Tibial artery (tissue), 4 donors: ENCODE measurements at regions not wholly inside any gene's neighbourhood (a gene's known extent, or its start where the extent isn't known, plus 50 kb on each side); places are given as distances from the start of the nearest gene placed in this dataset.
"Not testable (repeated sequence)": the region's sequence is repeated elsewhere in the genome, so short reads cannot be mapped to it uniquely, and the experiment has no call there.

Experiments used
- DNase-seq, 2 donors: peaks; one replicate each; pipeline ENCODE4 v3.0.0-alpha.2; 2019
- H3K27ac ChIP-seq, 2 donors: fragments of 200-600 bp; sonication (generic) in 1 of 2; 1 replicate in 1 of 2; 2 replicates in 1 of 2; pipeline ENCODE4 v1.5.1; 2018 to 2019; ENCODE audit warnings: mild to moderate bottlenecking in 1 of 2
- H3K27me3 ChIP-seq, 2 donors: fragments of 200-600 bp; sonication (generic) in 1 of 2; one replicate each; pipeline versions ENCODE4 v1.5.1 to v1.6.0; 2016 to 2019
- H3K36me3 ChIP-seq, 3 donors: fragments of 200-600 bp; sonication (generic) in 2 of 3; one replicate each; pipeline ENCODE4 v1.5.1; 2016 to 2019; ENCODE audit warnings: mild to moderate bottlenecking in 2 of 3
- H3K4me1 ChIP-seq, 4 donors: fragments of 200-600 bp; sonication (generic) in 2 of 4; 1 replicate in 3 of 4; 2 replicates in 1 of 4; pipeline ENCODE4 v1.5.1; 2016 to 2019
- H3K4me3 ChIP-seq, 2 donors: fragments of 200-600 bp; sonication (generic) in 1 of 2; 1 replicate in 1 of 2; 2 replicates in 1 of 2; pipeline ENCODE4 v1.5.1; 2018 to 2019; ENCODE audit warnings: mild to moderate bottlenecking in 2 of 2
- H3K9me3 ChIP-seq, 3 donors: fragments of 200-600 bp; sonication (generic) in 1 of 3; one replicate each; pipeline ENCODE4 v1.5.1; 2016 to 2019
- CTCF ChIP-seq, 2 experiments: fragments of 200-600 bp in 1 of 2; fragments of 450-650 bp in 1 of 2; IDR thresholded peaks; one replicate each; pipeline ENCODE4 v1.5.1; 2017 to 2019; ENCODE audit warnings: antibody characterized with exemption in 2 of 2, mild to moderate bottlenecking in 1 of 2, moderate library complexity in 1 of 2
- intact Hi-C: fragments of 100-400 bp; cut with DNase I; formaldehyde crosslinking; loops from one replicate; pipeline ENCODE4 v1.15.0; 2023; ENCODE audit warnings: low total_unique reads

GRCh38 chr11:28794405-28794804 lies 686.2 kb downstream of the METTL15 start:
- no peak for DNase-seq

GRCh38 chr11:28793282-28793738 lies 685.1 kb downstream of the METTL15 start:
- H3K27ac ChIP-seq = no peak overlapping the region
- H3K36me3 ChIP-seq = no peaks in the 10 kb centered on the region
- no peaks in the 10 kb centered on the region for H3K27me3 ChIP-seq
- H3K9me3 ChIP-seq = peaks cover 0 to 10% (median 5%) of the 10 kb centered on the region in 3 donors
- intact Hi-C loops = no loop called here
- no peaks in the 10 kb centered on the region for H3K4me1 ChIP-seq
- no peak overlapping the region for H3K4me3 ChIP-seq
- TF ChIP-seq CTCF (IDR thresholded peaks at IDR 0.05) = no peak
- DNase-seq = no peak

More at GRCh38 chr11:28794405-28794804, 686.2 kb downstream of the METTL15 start:
- Histone ChIP-seq H3K4me3 (no peak overlapping the region), H3K36me3 (no peaks in the 10 kb centered on the region), H3K27me3 (no peaks in the 10 kb centered on the region), H3K9me3 (peaks cover 0 to 10% (median 5%) of the 10 kb centered on the region in 3 donors), H3K27ac (no peak overlapping the region), H3K4me1 (no peaks in the 10 kb centered on the region)
- no peak for TF ChIP-seq CTCF (IDR thresholded peaks at IDR 0.05)
- intact Hi-C loops = no loop called here

GRCh38 chr11:28792856-28793255 lies 684.7 kb downstream of the METTL15 start:
- DNase-seq = no peak
- Histone ChIP-seq H3K9me3 (peaks cover 0 to 10% (median 5%) of the 10 kb centered on the region in 3 donors), H3K4me3 (no peak overlapping the region), H3K36me3 (no peaks in the 10 kb centered on the region), H3K27ac (no peak overlapping the region), H3K27me3 (no peaks in the 10 kb centered on the region), H3K4me1 (no peaks in the 10 kb centered on the region)
- intact Hi-C loops = no loop called here
- TF ChIP-seq CTCF (IDR thresholded peaks at IDR 0.05) = no peak

- H3K27ac ChIP-seq, H3K4me1 ChIP-seq, intact Hi-C loops, DNase-seq, H3K4me3 ChIP-seq, H3K36me3 ChIP-seq, H3K27me3 ChIP-seq: not testable (repeated sequence)
- H3K9me3 ChIP-seq = peaks cover 0 to 17% (median 7%) of the 10 kb centered on the region in 3 donors
Measured at GRCh38 chr11:28787897-28788296, 679.7 kb downstream of the METTL15 start.

GRCh38 chr11:28777126-28777525 lies 668.9 kb downstream of the METTL15 start:
- no peak for TF ChIP-seq CTCF (IDR thresholded peaks at IDR 0.05)
- Histone ChIP-seq H3K4me1 (no peaks in the 10 kb centered on the region), H3K9me3 (peaks cover 0 to 21% (median 5%) of the 10 kb centered on the region in 3 donors)

GRCh38 chr11:28773606-28774005 lies 665.4 kb downstream of the METTL15 start:
- Histone ChIP-seq H3K4me1 (no peaks in the 10 kb centered on the region), H3K36me3 (no peaks in the 10 kb centered on the region), H3K9me3 (peaks cover 0 to 28% (median 4%) of the 10 kb centered on the region in 3 donors), H3K4me3 (no peak overlapping the region), H3K27me3 (no peaks in the 10 kb centered on the region), H3K27ac (no peak overlapping the region)
- intact Hi-C loops = no loop called here
- no peak for TF ChIP-seq CTCF (IDR thresholded peaks at IDR 0.05)
- no peak for DNase-seq

More at GRCh38 chr11:28777126-28777525, 668.9 kb downstream of the METTL15 start:
- Histone ChIP-seq H3K4me3 (no peak overlapping the region), H3K27ac (no peak overlapping the region), H3K36me3 (no peaks in the 10 kb centered on the region), H3K27me3 (no peaks in the 10 kb centered on the region)
- no peak for DNase-seq
- intact Hi-C loops = no loop called here
